ENCODE measurements at regions not wholly inside any gene's neighbourhood (a gene's known extent, or its start where the extent isn't known, plus 50 kb on each side); places are given as distances from the start of the nearest gene placed in this dataset.

- Histone ChIP-seq H3K9me3 (ENCODE audit: control insufficient read depth, insufficient read depth, low read length) (no peaks in the 10 kb centered on the region), H2BK5ac (ENCODE audit: low read depth, low read length, poor library complexity, severe bottlenecking) (no peak overlapping the region), H4K5ac (ENCODE audit: low read depth, low read length) (no peak overlapping the region), H3K4me2 (ENCODE audit: low read depth, low read length) (no peak overlapping the region), H3K4me1 (ENCODE audit: control insufficient read depth, insufficient read depth, low read length) (no peaks in the 10 kb centered on the region), H3K18ac (ENCODE audit: low read depth, low read length) (no peak overlapping the region), H2BK20ac (ENCODE audit: low read depth, low read length) (no peak overlapping the region), H3K36me3 (ENCODE audit: control insufficient read depth, insufficient read depth, low read length) (no peaks in the 10 kb centered on the region), H3K4me3 (ENCODE audit: insufficient read depth, low read depth, low read length) (no peak overlapping the region), H3K9ac (ENCODE audit: low read depth, low read length) (no peak overlapping the region), H2AK5ac (ENCODE audit: low read depth, low read length) (no peak overlapping the region), H3K79me1 (ENCODE audit: low read depth in 1 of 2, low read length in 2 of 2) (no peaks in the 10 kb centered on the region), H3K9me1 (ENCODE audit: insufficient read depth, low read length) (no peaks in the 10 kb centered on the region), H3K4ac (ENCODE audit: low read depth, low read length) (no peak overlapping the region), H4K91ac (ENCODE audit: insufficient read depth, low read depth, low read length) (no peak overlapping the region), H3K23ac (ENCODE audit: low read depth, low read length) (no peak overlapping the region), H3K27ac (ENCODE audit: insufficient read depth, low read length) (no peak overlapping the region), H2AK9ac (replicated peaks; ENCODE audit: low read depth, low read length, poor library complexity) (no peak overlapping the region), H4K20me1 (ENCODE audit: insufficient read depth, low read length) (no peaks in the 10 kb centered on the region), H3K14ac (replicated peaks; ENCODE audit: low read depth, low read length) (no peak overlapping the region), H3K56ac (ENCODE audit: extremely low read depth, insufficient read depth, low read length) (no peak overlapping the region), H2BK15ac (ENCODE audit: low read depth, low read length) (no peak overlapping the region), H3K27me3 (ENCODE audit: control insufficient read depth, insufficient read depth, low read length) (no peaks in the 10 kb centered on the region), H2BK120ac (ENCODE audit: low read depth, low read length) (no peak overlapping the region), H4K8ac (ENCODE audit: low read depth in 2 of 2, low read length in 2 of 2) (no peak overlapping the region), H2AFZ (replicated peaks; ENCODE audit: low read length, poor library complexity) (no peak overlapping the region)
- no CpG with 5 or more reads among the region's 2 CpGs for WGBS, 2 experiments (ENCODE audit: extremely low coverage in 2 of 2, insufficient read length in 1 of 2)
- ChIA-PET CTCF (no interaction called here), POLR2A (ENCODE audit: unreplicated experiment) (no interaction called here)
- in situ Hi-C loops (cut with MboI; ENCODE audit: low sequenced_read_pairs) = no loop called here
- intact Hi-C loops (cut with micrococcal nuclease) = no loop called here
- ATAC-seq (ENCODE audit: low read depth) (no peak), DNase-seq (no peak)
- BruUV-seq (replicated peaks) = no TSS peak
- dilution Hi-C loops (cut with HindIII; ENCODE audit: low sequenced_read_pairs, unreplicated experiment) = no loop called here
- TF ChIP-seq MXI1 (IDR thresholded peaks at IDR 0.05; ENCODE audit: borderline replicate concordance, low read depth, low read length) (no peak), NFE2L2 (IDR thresholded peaks at IDR 0.05; ENCODE audit: low read depth, low read length) (no peak), BHLHE40 (IDR thresholded peaks at IDR 0.05; ENCODE audit: low read depth, low read length) (no peak), RAD21 (IDR thresholded peaks at IDR 0.05; ENCODE audit: low read length) (no peak), RFX5 (IDR thresholded peaks at IDR 0.05; ENCODE audit: low read depth, low read length) (no peak), POLR2A (IDR thresholded peaks at IDR 0.05; ENCODE audit: low read depth, low read length) (no peak), CTCF (conservative IDR thresholded peaks at IDR 0.05; ENCODE audit: low read depth, low read length) (no peak), ELK1 (IDR thresholded peaks at IDR 0.05; ENCODE audit: borderline replicate concordance, low read depth, low read length) (no peak), MAFK (IDR thresholded peaks at IDR 0.05; ENCODE audit: low read depth, low read length) (no peak), SMC3 (IDR thresholded peaks at IDR 0.05; ENCODE audit: low read depth, low read length) (no peak), CEBPB (IDR thresholded peaks at IDR 0.05; ENCODE audit: low read depth, low read length) (no peak), USF2 (IDR thresholded peaks at IDR 0.05; ENCODE audit: low read depth, low read length) (no peak), RCOR1 (IDR thresholded peaks at IDR 0.05; ENCODE audit: insufficient replicate concordance, low read length) (no peak), CHD1 (IDR thresholded peaks at IDR 0.05; ENCODE audit: low read depth, low read length) (no peak), MAZ (IDR thresholded peaks at IDR 0.05; ENCODE audit: borderline replicate concordance, low read depth, low read length) (no peak)
These were observed 468.9 kb downstream of the KLF12 start for GRCh38 chr13:73665261-73665660.
